ENCODE measurements at regions not wholly inside any gene's neighbourhood (a gene's known extent, or its start where the extent isn't known, plus 50 kb on each side); places are given as distances from the start of the nearest gene placed in this dataset.
A peak's percentile ranks its signal among the peaks of the same experiment; 100 is the strongest.

GRCh38 chr10:4294271-4294670 lies 509.3 kb upstream of the KLF6 start:
- TF ChIP-seq POLR2AphosphoS5 (IDR thresholded peaks at IDR 0.05) (no peak), CTCF (IDR thresholded peaks at IDR 0.05) (no peak), POLR2A (IDR thresholded peaks at IDR 0.05) (no peak), EP300 (IDR thresholded peaks at IDR 0.05) (no peak)
- intact Hi-C loops (cut with DNase I): no loop called here
- 87 to 90% methylated on average over 5 of the region's 5 CpGs for WGBS, 2 donors
- Histone ChIP-seq H3K9me3 (no peaks in the 10 kb centered on the region), H3K4me3 (no peak overlapping the region), H3K27ac (no peak overlapping the region), H3K36me3 (no peaks in the 10 kb centered on the region), H3K4me1 (no peaks in the 10 kb centered on the region), H3K27me3 (no peaks in the 10 kb centered on the region)
- no peak for DNase-seq

- 84 to 95% methylated on average over 6 of the region's 6 CpGs for WGBS, 2 donors
- Histone ChIP-seq H3K4me3 (no peak overlapping the region), H3K4me1 (no peaks in the 10 kb centered on the region), H3K27ac (no peak overlapping the region), H3K9me3 (no peaks in the 10 kb centered on the region), H3K27me3 (no peaks in the 10 kb centered on the region), H3K36me3 (no peaks in the 10 kb centered on the region)
- intact Hi-C loops (cut with DNase I): no loop called here
- DNase-seq: peak; percentile 71
- TF ChIP-seq POLR2AphosphoS5 (IDR thresholded peaks at IDR 0.05) (no peak), CTCF (IDR thresholded peaks at IDR 0.05) (no peak), POLR2A (IDR thresholded peaks at IDR 0.05) (no peak), EP300 (IDR thresholded peaks at IDR 0.05) (no peak)
These were observed 507.0 kb upstream of the KLF6 start for GRCh38 chr10:4291990-4292389.

DNA sequence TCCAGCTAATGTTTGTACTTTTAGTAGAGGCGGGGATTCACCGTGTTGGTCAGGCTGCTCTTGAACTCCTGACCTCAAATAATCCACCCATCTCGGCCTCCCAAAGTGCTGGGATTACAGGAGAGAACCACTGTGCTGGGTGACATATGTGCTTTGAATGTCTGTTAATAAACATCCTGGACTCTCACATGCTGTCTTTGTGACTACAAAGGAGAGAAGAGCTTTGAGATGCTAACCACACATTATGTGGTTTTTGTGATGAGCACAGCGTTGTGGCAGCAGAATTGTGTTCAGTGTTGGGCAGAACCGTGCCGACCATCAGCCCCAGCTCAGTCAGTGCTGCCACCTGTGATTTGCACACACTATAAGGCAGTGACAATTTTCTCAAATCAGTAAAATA lies 500.1 kb upstream of the KLF6 start:
- Histone ChIP-seq H3K9me3 (no peaks in the 10 kb centered on the region), H3K36me3 (no peaks in the 10 kb centered on the region), H3K27me3 (no peaks in the 10 kb centered on the region), H3K4me1 (peaks cover 0 to 45% (median 44%) of the 10 kb centered on the region in 4 donors), H3K4me3 (no peak overlapping the region), H3K27ac (peak overlapping the region; percentile 68 to 88 (median 75))
- intact Hi-C loops (cut with DNase I): no loop called here
- no peak for DNase-seq
- WGBS, 2 donors: 66 to 86% methylated on average over 6 of the region's 6 CpGs
- TF ChIP-seq POLR2AphosphoS5 (IDR thresholded peaks at IDR 0.05): no peak
- no peak for TF ChIP-seq CTCF (IDR thresholded peaks at IDR 0.05)

DNA sequence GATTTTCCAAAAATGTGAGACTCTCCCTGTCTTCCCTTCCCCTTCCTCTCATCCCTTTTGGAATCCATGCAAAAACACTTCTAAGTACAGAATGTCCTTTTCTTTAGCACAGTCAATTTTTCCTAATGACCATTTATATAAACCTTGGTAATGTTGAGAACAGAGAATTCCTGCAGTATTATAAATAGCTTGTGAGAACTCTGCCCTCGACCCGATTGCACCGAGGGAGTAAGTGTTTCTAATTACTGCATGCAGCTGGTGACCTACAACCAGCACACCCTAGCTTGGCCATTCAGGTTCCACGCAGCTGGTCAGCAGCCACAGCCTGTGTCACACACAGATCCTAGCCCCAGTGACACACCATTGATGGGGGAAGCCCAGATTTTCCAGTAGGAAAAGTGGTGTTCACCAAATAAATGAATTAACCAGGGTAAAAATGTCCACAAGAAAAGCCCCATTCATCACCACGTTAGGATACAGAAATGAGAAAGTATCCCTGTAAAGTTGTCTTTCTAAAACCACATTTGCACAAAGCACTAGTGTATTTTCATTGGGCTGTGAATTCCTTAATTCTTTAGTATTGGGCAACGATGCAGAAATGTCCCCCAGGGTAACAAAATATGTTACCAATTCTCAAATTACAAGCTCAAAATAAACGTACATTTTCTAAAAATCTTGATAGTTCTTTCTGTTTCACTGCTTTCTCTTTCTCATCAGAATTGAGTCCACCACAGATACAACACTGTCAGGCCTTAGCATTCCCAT lies 499.0 kb upstream of the KLF6 start:
- Histone ChIP-seq H3K4me1 (peaks cover 0 to 56% (median 55%) of the 10 kb centered on the region in 4 donors), H3K27me3 (no peaks in the 10 kb centered on the region), H3K4me3 (no peak overlapping the region), H3K27ac (peak overlapping the region; percentile 68 to 88 (median 75)), H3K9me3 (no peaks in the 10 kb centered on the region), H3K36me3 (no peaks in the 10 kb centered on the region)
- TF ChIP-seq POLR2AphosphoS5 (IDR thresholded peaks at IDR 0.05): peak; percentile 67 to 87 (median 76)
- TF ChIP-seq EP300 (IDR thresholded peaks at IDR 0.05): peak; percentile 67 to 93 (median 80)
- no peak for TF ChIP-seq POLR2A (IDR thresholded peaks at IDR 0.05)
- peak; percentile 92 for DNase-seq
- intact Hi-C loops (cut with DNase I): no loop called here
- WGBS, 2 donors: 75 to 77% methylated on average over 7 of the region's 7 CpGs

DNA sequence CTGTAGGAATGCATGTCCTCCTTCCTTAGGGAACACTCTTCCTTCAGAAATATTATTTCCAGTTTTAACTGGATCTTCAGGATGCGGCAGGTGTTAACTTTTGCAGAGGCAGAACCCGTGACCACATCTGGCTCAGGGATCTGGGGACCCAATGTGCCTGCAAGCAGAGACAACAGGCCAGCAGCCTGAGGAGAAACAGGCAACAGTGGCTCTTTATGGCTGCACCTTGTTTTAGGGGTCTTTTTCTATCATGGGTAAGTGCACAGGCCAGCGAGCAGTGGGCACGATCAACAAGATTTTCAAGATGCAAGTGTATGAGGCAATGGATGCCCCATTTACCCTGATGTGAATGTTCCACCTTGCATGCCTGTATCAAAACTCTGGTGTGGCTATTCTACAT lies 497.5 kb upstream of the KLF6 start:
- no peak overlapping the region for H3K4me3 ChIP-seq
- TF ChIP-seq CTCF (IDR thresholded peaks at IDR 0.05) (no peak), POLR2A (IDR thresholded peaks at IDR 0.05) (no peak), POLR2AphosphoS5 (IDR thresholded peaks at IDR 0.05) (no peak), EP300 (IDR thresholded peaks at IDR 0.05) (no peak)
- peak overlapping the region in 3 of 4 donors; percentile 67 to 88 (median 79) for H3K27ac ChIP-seq
- peaks cover 0 to 61% (median 58%) of the 10 kb centered on the region in 4 donors for H3K4me1 ChIP-seq
- H3K36me3 ChIP-seq: no peaks in the 10 kb centered on the region
- DNase-seq: no peak
- H3K27me3 ChIP-seq: no peaks in the 10 kb centered on the region
- intact Hi-C loops (cut with DNase I): no loop called here
- 94 to 96% methylated on average over 4 of the region's 4 CpGs for WGBS, 2 donors
- H3K9me3 ChIP-seq: no peaks in the 10 kb centered on the region

All from sigmoid colon (tissue), 6 donors.